ENCODE measurements at regions not wholly inside any gene's neighbourhood (a gene's known extent, or its start where the extent isn't known, plus 50 kb on each side); places are given as distances from the start of the nearest gene placed in this dataset.
A peak's percentile ranks its signal among the peaks of the same experiment; 100 is the strongest.

GRCh38 chr18:22307528-22307927, 110.2 kb downstream of the CTAGE1 start:
- no peak for TF ChIP-seq CTCF (IDR thresholded peaks at IDR 0.05; ENCODE audit: insufficient read depth, low read length)
- no peak for DNase-seq (ENCODE audit: low read depth)
- H3K4me3 ChIP-seq (ENCODE audit: low read depth, low read length), result no peak overlapping the region

- no peak overlapping the region for H3K4me3 ChIP-seq (ENCODE audit: low read depth, low read length)
- DNase-seq (ENCODE audit: low read depth), result no peak
- no peak for TF ChIP-seq CTCF (IDR thresholded peaks at IDR 0.05; ENCODE audit: insufficient read depth, low read length)
Observed at GRCh38 chr18:22303927-22304326, 113.8 kb downstream of the CTAGE1 start.

GRCh38 chr18:22302144-22302543, 115.6 kb downstream of the CTAGE1 start:
- DNase-seq (ENCODE audit: low read depth), result no peak
- H3K4me3 ChIP-seq (ENCODE audit: low read depth, low read length), result no peak overlapping the region
- no peak for TF ChIP-seq CTCF (IDR thresholded peaks at IDR 0.05; ENCODE audit: insufficient read depth, low read length)

GRCh38 chr18:22300665-22301636, 116.8 kb downstream of the CTAGE1 start:
- H3K4me3 ChIP-seq (ENCODE audit: low read depth, low read length), result no peak overlapping the region
- TF ChIP-seq CTCF (IDR thresholded peaks at IDR 0.05; ENCODE audit: insufficient read depth, low read length), result no peak
- peak; percentile 45 for DNase-seq (ENCODE audit: low read depth)

- no peak for DNase-seq (ENCODE audit: low read depth)
- H3K4me3 ChIP-seq (ENCODE audit: low read depth, low read length), result no peak overlapping the region
- TF ChIP-seq CTCF (IDR thresholded peaks at IDR 0.05; ENCODE audit: insufficient read depth, low read length), result no peak
Observed at GRCh38 chr18:22297008-22297407, 120.7 kb downstream of the CTAGE1 start.

- DNase-seq (ENCODE audit: low read depth), result no peak
- no peak overlapping the region for H3K4me3 ChIP-seq (ENCODE audit: low read depth, low read length)
- no peak for TF ChIP-seq CTCF (IDR thresholded peaks at IDR 0.05; ENCODE audit: insufficient read depth, low read length)
Observed at GRCh38 chr18:22296304-22296703, 121.4 kb downstream of the CTAGE1 start.
